ENCODE measurements at regions not wholly inside any gene's neighbourhood (a gene's known extent, or its start where the extent isn't known, plus 50 kb on each side); places are given as distances from the start of the nearest gene placed in this dataset.
"Not testable (repeated sequence)": the region's sequence is repeated elsewhere in the genome, so short reads cannot be mapped to it uniquely, and the experiment has no call there.

- not testable (repeated sequence) for DNase-seq
Observed at GRCh38 chr17:26936645-26937044, 357.3 kb upstream of the WSB1 start.

GRCh38 chr17:26937750-26938322 lies 356.1 kb upstream of the WSB1 start:
- DNase-seq = not testable (repeated sequence)

GRCh38 chr17:26939755-26940154 lies 354.2 kb upstream of the WSB1 start:
- DNase-seq = not testable (repeated sequence)

- not testable (repeated sequence) for DNase-seq
Observed at GRCh38 chr17:26940587-26940986, 353.3 kb upstream of the WSB1 start.

- DNase-seq = no peak
Observed at GRCh38 chr17:26962255-26963162, 331.4 kb upstream of the WSB1 start.

- no peak for DNase-seq
Observed at GRCh38 chr17:26963163-26963503, 330.8 kb upstream of the WSB1 start.

- DNase-seq = not testable (repeated sequence)
Observed at GRCh38 chr17:26965898-26966624, 327.9 kb upstream of the WSB1 start.

GRCh38 chr17:26966625-26967179 lies 327.2 kb upstream of the WSB1 start:
- not testable (repeated sequence) for DNase-seq

GRCh38 chr17:26981845-26982425 lies 312.0 kb upstream of the WSB1 start:
- not testable (repeated sequence) for DNase-seq

GRCh38 chr17:26982563-26982962 lies 311.4 kb upstream of the WSB1 start:
- not testable (repeated sequence) for DNase-seq

- DNase-seq = not testable (repeated sequence)
Observed at GRCh38 chr17:26987851-26988250, 306.1 kb upstream of the WSB1 start.

GRCh38 chr17:26994648-26995047 lies 299.3 kb upstream of the WSB1 start:
- not testable (repeated sequence) for DNase-seq

GRCh38 chr17:26996146-26996916 lies 297.6 kb upstream of the WSB1 start:
- not testable (repeated sequence) for DNase-seq

- not testable (repeated sequence) for DNase-seq
Observed at GRCh38 chr17:27007734-27008531, 286.0 kb upstream of the WSB1 start.

- no peak for DNase-seq
Observed at GRCh38 chr17:27009087-27009486, 284.8 kb upstream of the WSB1 start.

- not testable (repeated sequence) for DNase-seq
Observed at GRCh38 chr17:27010138-27010537, 283.8 kb upstream of the WSB1 start.

- not testable (repeated sequence) for DNase-seq
Observed at GRCh38 chr17:27030552-27030951, 263.4 kb upstream of the WSB1 start.

GRCh38 chr17:27038676-27039075 lies 255.2 kb upstream of the WSB1 start:
- no peak for DNase-seq

- not testable (repeated sequence) for DNase-seq
Observed at GRCh38 chr17:27045039-27045438, 248.9 kb upstream of the WSB1 start.

- DNase-seq = no peak
Observed at GRCh38 chr17:27049104-27049784, 244.7 kb upstream of the WSB1 start.
